ENCODE measurements at regions not wholly inside any gene's neighbourhood (a gene's known extent, or its start where the extent isn't known, plus 50 kb on each side); places are given as distances from the start of the nearest gene placed in this dataset.

DNA sequence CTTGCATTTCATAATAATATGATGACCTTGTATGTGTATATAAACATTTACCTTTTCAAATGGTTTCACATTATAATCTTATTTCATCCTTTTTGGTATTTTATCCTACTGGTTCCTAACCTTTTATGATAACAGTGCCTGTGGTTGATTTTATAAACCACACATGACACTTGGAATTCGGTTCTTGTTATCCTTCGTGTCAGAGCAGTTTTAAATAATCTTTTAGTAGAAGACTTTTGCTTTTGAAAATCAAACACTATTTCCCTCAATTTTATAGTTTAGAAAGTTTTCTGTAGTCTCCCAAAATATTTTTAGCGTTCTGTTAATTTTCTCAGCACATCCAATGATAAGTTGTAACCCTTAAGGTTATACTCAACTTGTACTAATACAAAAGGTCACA is 676.8 kb downstream of the RAPGEF2 start:
- Histone ChIP-seq H2AFZ (ENCODE audit: control insufficient read depth, low read length) (no peak overlapping the region), H3K4me3 (ENCODE audit: control insufficient read depth in 2 of 3, extremely low read depth in 1 of 3, insufficient read depth in 2 of 3, low read depth in 1 of 3, low read length in 3 of 3) (no peak overlapping the region), H3K9ac (ENCODE audit: control insufficient read depth, extremely low read depth, insufficient read depth, low read length) (no peak overlapping the region), H3K9me1 (ENCODE audit: control insufficient read depth, extremely low read depth, insufficient read depth, low read length) (no peaks in the 10 kb centered on the region), H3K4me1 (ENCODE audit: control insufficient read depth, extremely low read depth, insufficient read depth, low read length) (no peaks in the 10 kb centered on the region), H4K20me1 (ENCODE audit: control insufficient read depth, extremely low read depth, insufficient read depth, low read length) (no peaks in the 10 kb centered on the region), H3K4me2 (ENCODE audit: control insufficient read depth, extremely low read depth, insufficient read depth, low read depth, low read length) (no peak overlapping the region), H3K9me3 (ENCODE audit: control insufficient read depth, low read depth, low read length) (no peaks in the 10 kb centered on the region), H3K27ac (ENCODE audit: control insufficient read depth, insufficient read depth, low read length) (no peak overlapping the region), H3K27me3 (ENCODE audit: control insufficient read depth, extremely low read depth, insufficient read depth, low read length) (no peaks in the 10 kb centered on the region), H3K36me3 (ENCODE audit: control insufficient read depth in 2 of 2, extremely low read depth in 1 of 2, insufficient read depth in 2 of 2, low read length in 2 of 2) (no peaks in the 10 kb centered on the region), H3K79me2 (ENCODE audit: control insufficient read depth, insufficient read depth, low read length) (no peaks in the 10 kb centered on the region)
- DNase-seq (ENCODE audit: low read depth, low spot score): no peak
- no peak for TF ChIP-seq EZH2 (IDR thresholded peaks at IDR 0.05; ENCODE audit: low read length)
- TF ChIP-seq, protein P1, sequence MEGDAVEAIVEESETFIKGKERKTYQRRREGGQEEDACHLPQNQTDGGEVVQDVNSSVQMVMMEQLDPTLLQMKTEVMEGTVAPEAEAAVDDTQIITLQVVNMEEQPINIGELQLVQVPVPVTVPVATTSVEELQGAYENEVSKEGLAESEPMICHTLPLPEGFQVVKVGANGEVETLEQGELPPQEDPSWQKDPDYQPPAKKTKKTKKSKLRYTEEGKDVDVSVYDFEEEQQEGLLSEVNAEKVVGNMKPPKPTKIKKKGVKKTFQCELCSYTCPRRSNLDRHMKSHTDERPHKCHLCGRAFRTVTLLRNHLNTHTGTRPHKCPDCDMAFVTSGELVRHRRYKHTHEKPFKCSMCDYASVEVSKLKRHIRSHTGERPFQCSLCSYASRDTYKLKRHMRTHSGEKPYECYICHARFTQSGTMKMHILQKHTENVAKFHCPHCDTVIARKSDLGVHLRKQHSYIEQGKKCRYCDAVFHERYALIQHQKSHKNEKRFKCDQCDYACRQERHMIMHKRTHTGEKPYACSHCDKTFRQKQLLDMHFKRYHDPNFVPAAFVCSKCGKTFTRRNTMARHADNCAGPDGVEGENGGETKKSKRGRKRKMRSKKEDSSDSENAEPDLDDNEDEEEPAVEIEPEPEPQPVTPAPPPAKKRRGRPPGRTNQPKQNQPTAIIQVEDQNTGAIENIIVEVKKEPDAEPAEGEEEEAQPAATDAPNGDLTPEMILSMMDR (optimal IDR thresholded peaks at IDR 0.05 in 1 of 3, IDR thresholded peaks at IDR 0.05 in 1 of 3, conservative IDR thresholded peaks at IDR 0.05 in 1 of 3; ENCODE audit: extremely low read depth in 1 of 3, insufficient read depth in 2 of 3, low read length in 3 of 3): no peak
- no peak for FAIRE-seq
- dilution Hi-C loops (cut with MboI; ENCODE audit: extremely low pct_ligation_motif_present, low sequenced_read_pairs): no loop called here

DNA sequence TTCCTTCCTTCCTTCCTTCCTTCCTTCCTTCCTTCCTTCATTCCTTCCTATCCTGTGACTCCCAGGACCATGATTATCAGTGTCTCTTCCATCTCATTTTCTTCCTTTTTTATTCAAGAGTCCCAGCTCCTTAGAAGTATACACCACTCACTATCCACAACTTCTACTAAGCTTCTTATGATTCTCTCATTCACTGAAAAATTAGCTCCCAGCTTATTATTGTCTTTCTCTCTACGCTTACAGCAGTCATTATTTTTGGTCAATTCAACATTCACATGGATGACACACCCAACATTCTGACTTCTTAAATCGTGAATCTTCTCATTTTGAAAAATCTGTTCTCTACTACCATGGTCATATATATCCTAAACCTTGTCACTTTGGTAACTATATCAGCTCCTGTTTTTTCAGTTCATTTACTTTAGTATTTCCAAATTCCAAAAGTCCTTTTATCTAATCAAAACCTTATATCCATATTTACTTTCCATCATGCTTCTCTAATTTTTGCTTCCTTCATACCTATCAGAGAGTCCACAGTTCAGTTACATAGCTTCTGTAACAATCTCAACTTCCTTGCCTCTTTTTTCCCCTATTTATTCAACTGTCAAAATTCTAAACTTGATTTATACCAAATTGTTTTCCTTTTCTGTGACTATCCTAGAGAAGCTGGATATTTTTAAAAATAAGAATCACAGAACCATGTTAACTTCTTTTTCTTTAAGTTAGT is 677.5 kb downstream of the RAPGEF2 start:
- DNase-seq (ENCODE audit: low read depth, low spot score) (no peak), FAIRE-seq (no peak)
- dilution Hi-C loops (cut with MboI; ENCODE audit: extremely low pct_ligation_motif_present, low sequenced_read_pairs): no loop called here
- Histone ChIP-seq H4K20me1 (ENCODE audit: control insufficient read depth, extremely low read depth, insufficient read depth, low read length) (no peaks in the 10 kb centered on the region), H3K9me1 (ENCODE audit: control insufficient read depth, extremely low read depth, insufficient read depth, low read length) (no peaks in the 10 kb centered on the region), H3K9me3 (ENCODE audit: control insufficient read depth, low read depth, low read length) (no peaks in the 10 kb centered on the region), H3K4me1 (ENCODE audit: control insufficient read depth, extremely low read depth, insufficient read depth, low read length) (no peaks in the 10 kb centered on the region), H3K9ac (ENCODE audit: control insufficient read depth, extremely low read depth, insufficient read depth, low read length) (no peak overlapping the region), H3K4me2 (ENCODE audit: control insufficient read depth, extremely low read depth, insufficient read depth, low read depth, low read length) (no peak overlapping the region), H2AFZ (ENCODE audit: control insufficient read depth, low read length) (no peak overlapping the region), H3K27ac (ENCODE audit: control insufficient read depth, insufficient read depth, low read length) (no peak overlapping the region), H3K27me3 (ENCODE audit: control insufficient read depth, extremely low read depth, insufficient read depth, low read length) (no peaks in the 10 kb centered on the region), H3K79me2 (ENCODE audit: control insufficient read depth, insufficient read depth, low read length) (no peaks in the 10 kb centered on the region), H3K36me3 (ENCODE audit: control insufficient read depth in 2 of 2, extremely low read depth in 1 of 2, insufficient read depth in 2 of 2, low read length in 2 of 2) (no peaks in the 10 kb centered on the region), H3K4me3 (ENCODE audit: control insufficient read depth in 2 of 3, extremely low read depth in 1 of 3, insufficient read depth in 2 of 3, low read depth in 1 of 3, low read length in 3 of 3) (no peak overlapping the region)
- no peak for TF ChIP-seq EZH2 (IDR thresholded peaks at IDR 0.05; ENCODE audit: low read length)
- TF ChIP-seq, protein P1 (optimal IDR thresholded peaks at IDR 0.05 in 1 of 3, IDR thresholded peaks at IDR 0.05 in 1 of 3, conservative IDR thresholded peaks at IDR 0.05 in 1 of 3; ENCODE audit: extremely low read depth in 1 of 3, insufficient read depth in 2 of 3, low read length in 3 of 3): no peak

All from keratinocyte (primary cell).